Retina (tissue), 1 donor: ENCODE measurements at regions not wholly inside any gene's neighbourhood (a gene's known extent, or its start where the extent isn't known, plus 50 kb on each side); places are given as distances from the start of the nearest gene placed in this dataset.

Experiments
- DNase-seq: peaks from one replicate; pipeline ENCODE4 v3.0.0-alpha.2; 2016

GRCh38 chr16:77668201-77668600 is 54.1 kb upstream of the NUDT7 start:
- DNase-seq = no peak

DNA sequence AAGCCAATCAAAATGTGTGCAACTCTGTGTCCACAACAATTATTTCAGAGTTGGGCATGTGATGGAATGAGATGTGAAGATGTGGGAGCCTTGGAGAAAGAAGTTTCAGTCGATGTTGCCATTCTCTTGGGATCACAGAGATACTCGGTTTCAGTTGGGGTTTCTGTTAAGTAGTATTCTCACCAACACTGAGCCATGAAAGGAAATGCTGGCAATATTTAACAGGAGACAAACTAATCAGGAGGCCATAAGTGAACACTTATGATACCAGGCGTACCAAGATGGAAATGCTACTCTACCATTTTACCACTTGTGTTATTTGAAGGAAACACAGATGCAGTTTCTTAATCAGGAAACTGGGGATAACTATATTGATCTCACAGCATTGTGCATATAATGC is 53.3 kb upstream of the NUDT7 start:
- no peak for DNase-seq
